ENCODE measurements at regions not wholly inside any gene's neighbourhood (a gene's known extent, or its start where the extent isn't known, plus 50 kb on each side); places are given as distances from the start of the nearest gene placed in this dataset.

- Histone ChIP-seq H2BK15ac (ENCODE audit: low read depth, low read length) (no peak overlapping the region), H3K4ac (ENCODE audit: low read depth, low read length) (no peak overlapping the region), H3K4me1 (ENCODE audit: control insufficient read depth, insufficient read depth, low read length) (no peaks in the 10 kb centered on the region), H2AK9ac (replicated peaks; ENCODE audit: low read depth, low read length, poor library complexity) (no peak overlapping the region), H2BK20ac (ENCODE audit: low read depth, low read length) (no peak overlapping the region), H3K4me2 (ENCODE audit: low read depth, low read length) (no peak overlapping the region), H3K9me3 (ENCODE audit: control insufficient read depth, insufficient read depth, low read length) (no peaks in the 10 kb centered on the region), H3K27ac (ENCODE audit: insufficient read depth, low read length) (no peak overlapping the region), H4K20me1 (ENCODE audit: insufficient read depth, low read length) (no peaks in the 10 kb centered on the region), H3K36me3 (ENCODE audit: control insufficient read depth, insufficient read depth, low read length) (no peaks in the 10 kb centered on the region), H2AK5ac (ENCODE audit: low read depth, low read length) (no peak overlapping the region), H3K9me1 (ENCODE audit: insufficient read depth, low read length) (no peaks in the 10 kb centered on the region), H3K56ac (ENCODE audit: extremely low read depth, insufficient read depth, low read length) (no peak overlapping the region), H2BK5ac (ENCODE audit: low read depth, low read length, poor library complexity, severe bottlenecking) (no peak overlapping the region), H4K8ac (ENCODE audit: low read depth in 2 of 2, low read length in 2 of 2) (no peak overlapping the region), H4K91ac (ENCODE audit: insufficient read depth, low read depth, low read length) (no peak overlapping the region), H2AFZ (replicated peaks; ENCODE audit: low read length, poor library complexity) (no peak overlapping the region), H3K18ac (ENCODE audit: low read depth, low read length) (no peak overlapping the region), H3K4me3 (ENCODE audit: insufficient read depth, low read depth, low read length) (no peak overlapping the region), H3K79me1 (ENCODE audit: low read depth in 1 of 2, low read length in 2 of 2) (no peaks in the 10 kb centered on the region), H3K14ac (replicated peaks; ENCODE audit: low read depth, low read length) (no peak overlapping the region), H3K27me3 (ENCODE audit: control insufficient read depth, insufficient read depth, low read length) (no peaks in the 10 kb centered on the region), H2BK120ac (ENCODE audit: low read depth, low read length) (no peak overlapping the region), H3K23ac (ENCODE audit: low read depth, low read length) (no peak overlapping the region), H3K9ac (ENCODE audit: low read depth, low read length) (no peak overlapping the region), H4K5ac (ENCODE audit: low read depth, low read length) (no peak overlapping the region)
- ATAC-seq (ENCODE audit: low read depth) (no peak), DNase-seq (no peak)
- WGBS, 2 experiments (ENCODE audit: extremely low coverage in 2 of 2, insufficient read length in 1 of 2), result no CpG with 5 or more reads among the region's 4 CpGs
- in situ Hi-C loops (cut with MboI; ENCODE audit: low sequenced_read_pairs) (no loop called here), intact Hi-C loops (cut with micrococcal nuclease) (no loop called here), dilution Hi-C loops (cut with HindIII; ENCODE audit: low sequenced_read_pairs, unreplicated experiment) (no loop called here)
- POLR2A ChIA-PET (ENCODE audit: unreplicated experiment), result no interaction called here
- no TSS peak for BruUV-seq (replicated peaks)
- TF ChIP-seq RCOR1 (IDR thresholded peaks at IDR 0.05; ENCODE audit: insufficient replicate concordance, low read length), result no peak
- TF ChIP-seq BHLHE40 (IDR thresholded peaks at IDR 0.05; ENCODE audit: low read depth, low read length), result no peak
- no peak for TF ChIP-seq MXI1 (IDR thresholded peaks at IDR 0.05; ENCODE audit: borderline replicate concordance, low read depth, low read length)
- TF ChIP-seq ELK1 (IDR thresholded peaks at IDR 0.05; ENCODE audit: borderline replicate concordance, low read depth, low read length), result no peak
- no peak for TF ChIP-seq CTCF (conservative IDR thresholded peaks at IDR 0.05; ENCODE audit: low read depth, low read length)
- no peak for TF ChIP-seq SMC3 (IDR thresholded peaks at IDR 0.05; ENCODE audit: low read depth, low read length)
- TF ChIP-seq CEBPB (IDR thresholded peaks at IDR 0.05; ENCODE audit: low read depth, low read length), result no peak
- TF ChIP-seq POLR2A (IDR thresholded peaks at IDR 0.05; ENCODE audit: low read depth, low read length), result no peak
- TF ChIP-seq MAZ (IDR thresholded peaks at IDR 0.05; ENCODE audit: borderline replicate concordance, low read depth, low read length), result no peak
- no peak for TF ChIP-seq RFX5 (IDR thresholded peaks at IDR 0.05; ENCODE audit: low read depth, low read length)
- CTCF ChIA-PET, result no interaction called here
Observed at GRCh38 chr9:23394189-23394588, 431.9 kb downstream of the ELAVL2 start.

Measured in IMR-90 (cell line).